HG03159 (cell line): ENCODE measurements at regions not wholly inside any gene's neighbourhood (a gene's known extent, or its start where the extent isn't known, plus 50 kb on each side); places are given as distances from the start of the nearest gene placed in this dataset.

Source experiments
- ATAC-seq: cut with Tn5 transposase; IDR thresholded peaks from one replicate; pipeline ENCODE4 v1.9.1; 2021; ENCODE audit warnings: mild to moderate bottlenecking, moderate library complexity; ENCODE audit not compliant: unreplicated experiment

DNA sequence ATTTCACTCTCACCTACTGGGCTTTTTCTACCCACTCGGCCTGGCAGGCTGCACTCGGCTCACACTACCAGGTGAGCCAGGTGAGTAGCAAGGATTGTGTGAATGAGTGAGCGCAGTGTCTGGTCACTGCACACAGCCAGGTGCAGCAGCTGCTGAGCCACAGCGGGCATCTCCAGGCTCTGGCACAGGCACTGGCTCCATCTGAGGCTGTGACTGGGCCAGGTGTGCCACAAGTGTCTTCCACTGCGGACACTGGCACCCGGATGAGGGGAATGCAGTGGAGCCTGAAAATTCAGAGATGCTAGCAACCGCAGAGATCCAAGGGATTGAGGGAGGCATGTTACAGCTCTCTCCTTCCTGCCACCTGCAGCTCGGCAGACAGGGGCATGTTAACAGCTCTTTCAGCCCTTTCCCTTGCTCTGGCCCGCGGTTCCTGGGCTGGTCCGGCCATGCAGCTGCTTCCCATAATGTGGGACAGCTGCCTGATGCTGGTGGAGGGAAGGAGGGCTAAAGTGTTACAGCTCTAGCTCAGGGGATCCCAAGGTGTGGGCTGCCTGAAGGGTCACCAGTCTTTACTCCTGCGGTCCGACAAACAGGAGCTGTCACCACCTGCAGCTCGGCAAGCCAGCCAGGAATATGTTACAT is 1038.3 kb downstream of the AMY1C start:
- no peak for ATAC-seq

- no peak for ATAC-seq
Observed at GRCh38 chr1:104791030-104791429, 1041.3 kb downstream of the AMY1C start.

- no peak for ATAC-seq
Observed at GRCh38 chr1:104794035-104794434, 1044.3 kb downstream of the AMY1C start.

GRCh38 chr1:104795931-104796330 is 1046.2 kb downstream of the AMY1C start:
- no peak for ATAC-seq

- no peak for ATAC-seq
Observed at GRCh38 chr1:104797982-104798381, 1048.3 kb downstream of the AMY1C start.

DNA sequence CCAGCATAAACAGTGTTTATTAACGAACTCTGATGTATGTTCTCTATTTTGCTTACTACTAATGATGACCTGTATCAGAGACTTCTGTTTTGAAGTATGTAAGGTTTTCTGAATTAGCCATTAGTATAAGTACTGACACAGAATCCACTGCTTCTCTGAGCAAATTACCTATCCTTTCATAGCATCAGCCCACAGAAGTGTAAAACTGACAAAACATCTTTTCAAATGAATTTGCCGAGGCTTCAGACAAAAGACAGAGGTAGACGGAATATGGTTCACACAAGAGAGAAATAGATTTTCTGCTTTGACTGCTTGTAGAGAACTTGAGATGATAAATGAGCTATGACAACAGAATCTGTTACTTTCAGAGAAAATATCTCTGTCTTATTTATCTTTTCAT is 1051.6 kb downstream of the AMY1C start:
- ATAC-seq: no peak

GRCh38 chr1:104804147-104804546 is 1054.4 kb downstream of the AMY1C start:
- no peak for ATAC-seq

GRCh38 chr1:104807590-104807989 is 1057.9 kb downstream of the AMY1C start:
- ATAC-seq: no peak

DNA sequence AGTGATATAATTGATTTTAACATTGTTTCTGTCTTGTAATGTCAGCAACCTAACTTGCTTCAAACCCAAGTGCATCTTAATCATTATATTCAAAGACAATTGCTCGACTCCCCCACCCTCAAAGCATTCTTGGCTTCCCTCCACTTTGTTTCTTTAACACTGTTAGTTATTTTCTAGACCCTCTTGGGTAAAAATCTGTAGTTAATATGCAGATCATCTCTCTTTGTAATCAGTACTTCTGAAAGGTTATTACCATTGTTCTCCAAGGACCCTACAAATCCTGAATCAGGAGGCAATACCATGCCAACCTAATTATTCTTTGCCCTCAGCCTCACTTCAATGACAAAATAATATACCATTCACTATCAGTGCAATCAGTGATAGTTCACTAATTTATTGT is 1075.7 kb downstream of the AMY1C start:
- ATAC-seq: no peak

- ATAC-seq: no peak
Observed at GRCh38 chr1:104830534-104830933, 1080.8 kb downstream of the AMY1C start.

- ATAC-seq: no peak
Observed at GRCh38 chr1:104852151-104852550, 1102.5 kb downstream of the AMY1C start.

DNA sequence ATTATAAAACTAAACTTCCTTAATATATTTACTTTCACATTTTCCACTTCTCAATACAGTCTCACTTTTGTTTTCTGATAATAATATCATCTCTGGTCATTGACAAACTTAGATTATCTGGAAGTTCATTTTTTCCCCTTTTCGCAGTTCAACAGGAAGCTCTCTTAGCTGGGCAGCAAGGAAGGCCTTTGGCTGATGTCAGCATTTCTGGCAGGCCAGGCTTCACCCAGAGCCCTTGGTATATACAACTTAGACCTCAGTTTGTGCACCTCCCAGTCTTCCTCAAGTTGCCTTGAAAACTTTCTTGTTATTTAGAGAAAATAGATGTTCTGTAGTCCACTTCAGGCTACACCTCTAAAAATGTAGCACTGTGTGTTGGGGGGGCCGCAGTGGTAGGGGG is 1103.6 kb downstream of the AMY1C start:
- ATAC-seq: no peak

DNA sequence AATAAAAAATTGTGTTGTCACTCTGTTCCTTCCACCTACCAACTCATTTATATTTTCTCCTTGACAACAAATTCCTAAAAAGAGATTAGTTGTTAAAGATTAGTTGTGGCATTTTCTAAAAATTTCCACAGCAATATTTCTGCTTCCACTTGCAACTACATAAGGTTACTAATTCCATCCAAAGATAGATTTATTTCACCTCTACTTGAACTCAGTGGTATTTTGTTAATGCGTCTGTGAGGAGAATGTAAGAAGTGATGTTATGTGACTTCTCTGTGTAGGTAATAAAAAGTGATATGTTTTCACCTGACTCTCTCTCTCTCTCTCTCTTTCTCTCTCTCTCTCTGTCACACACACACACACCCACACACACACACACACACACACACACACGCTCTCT is 1104.8 kb downstream of the AMY1C start:
- no peak for ATAC-seq

DNA sequence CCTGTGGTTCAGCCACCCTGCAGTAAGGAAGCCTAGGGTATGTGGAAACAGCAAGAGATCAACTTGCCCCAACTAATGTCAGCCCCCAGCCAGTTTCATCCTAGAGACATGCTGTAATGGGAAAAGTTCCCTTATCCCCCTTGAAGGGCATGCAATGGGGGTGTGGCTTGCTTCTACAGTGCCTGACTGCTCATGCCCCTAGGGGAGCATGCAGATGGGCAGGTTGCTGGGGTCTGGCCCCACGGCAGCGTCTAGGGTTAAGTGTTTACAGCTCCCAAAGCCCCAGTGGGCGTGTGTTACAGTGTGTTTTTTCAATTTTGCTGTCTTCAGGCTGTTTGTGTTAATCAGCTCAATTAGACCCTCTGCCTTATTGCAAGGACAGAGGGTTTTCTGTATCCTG is 1105.9 kb downstream of the AMY1C start:
- ATAC-seq: no peak

DNA sequence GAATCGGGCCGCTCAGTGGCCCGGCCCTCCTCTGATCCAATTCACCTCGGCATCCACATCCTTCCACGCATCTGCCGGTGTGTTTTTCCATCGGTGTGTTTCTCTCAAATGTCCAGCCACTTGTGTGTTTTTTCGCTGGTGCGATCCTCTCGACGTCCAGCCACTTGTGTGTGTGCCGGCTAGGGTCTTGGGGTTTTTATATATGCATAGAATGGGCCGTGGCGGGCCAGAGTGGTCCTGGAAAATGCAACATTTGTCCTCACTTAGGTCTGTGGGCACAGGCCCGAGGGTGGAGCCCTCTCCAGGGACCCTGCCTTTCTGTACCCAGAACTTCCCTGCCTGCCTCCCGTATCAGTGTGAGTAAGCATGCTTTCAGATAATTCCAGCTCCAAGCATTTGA is 1106.4 kb downstream of the AMY1C start:
- no peak for ATAC-seq

DNA sequence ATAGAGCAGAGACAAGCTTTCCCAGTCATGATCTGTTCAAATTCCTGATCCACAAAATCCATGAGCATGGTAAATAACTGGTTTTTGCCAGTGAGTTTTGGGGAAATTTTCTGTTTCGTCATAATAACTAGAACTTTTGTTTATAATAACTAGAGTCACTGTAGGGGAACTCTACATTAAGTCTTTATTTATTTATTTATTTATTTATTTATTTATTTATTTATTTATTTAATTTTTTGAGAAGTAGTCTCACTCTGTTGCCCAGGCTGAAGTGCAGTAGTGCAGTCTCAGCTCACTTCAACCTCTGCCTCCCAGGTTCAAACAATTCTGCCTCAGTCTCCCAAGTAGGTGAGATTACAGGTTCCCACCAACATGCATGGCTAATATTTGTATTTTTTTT is 1106.8 kb downstream of the AMY1C start:
- no peak for ATAC-seq

DNA sequence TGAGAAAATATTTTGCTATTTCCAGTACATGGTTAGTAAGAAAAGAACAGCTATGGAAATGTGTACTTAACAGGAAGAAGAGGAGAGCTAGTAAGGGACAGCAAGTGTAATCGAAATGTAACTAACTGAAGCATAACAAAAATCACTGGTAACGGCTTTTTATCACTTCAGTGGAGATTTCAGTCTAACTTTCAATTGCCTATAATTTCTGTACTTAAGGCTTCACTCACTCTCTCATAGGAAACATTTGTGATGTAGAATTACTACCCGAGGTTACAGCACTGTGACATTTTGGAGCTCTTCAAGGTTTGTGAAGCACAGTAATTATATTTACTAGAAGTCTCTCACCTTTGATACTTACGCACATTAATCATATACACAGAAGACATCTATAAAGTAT is 1119.1 kb downstream of the AMY1C start:
- no peak for ATAC-seq

- peak; percentile 98 for ATAC-seq
Observed at GRCh38 chr1:104874044-104874443, 1124.3 kb downstream of the AMY1C start.

- no peak for ATAC-seq
Observed at GRCh38 chr1:104878203-104878909, 1128.7 kb downstream of the AMY1C start.

DNA sequence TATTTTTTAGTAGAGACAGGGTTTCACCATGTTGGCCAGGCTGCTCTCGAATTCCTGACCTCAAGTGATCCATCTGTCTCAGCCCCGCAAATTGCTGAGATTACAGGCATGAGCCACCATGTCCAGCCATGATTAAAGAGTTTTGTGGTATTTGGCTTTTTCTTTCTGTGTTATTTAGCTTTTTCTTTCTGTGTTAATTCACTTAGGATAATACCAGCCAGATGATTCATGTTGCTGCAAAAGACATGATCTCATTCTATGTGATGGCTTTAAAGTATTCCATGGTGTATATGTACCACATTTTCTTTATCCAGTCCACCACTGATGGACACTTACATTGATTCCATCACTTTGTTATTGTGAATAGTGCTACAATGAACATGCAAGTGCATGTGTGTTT is 1135.2 kb downstream of the AMY1C start:
- ATAC-seq: no peak

DNA sequence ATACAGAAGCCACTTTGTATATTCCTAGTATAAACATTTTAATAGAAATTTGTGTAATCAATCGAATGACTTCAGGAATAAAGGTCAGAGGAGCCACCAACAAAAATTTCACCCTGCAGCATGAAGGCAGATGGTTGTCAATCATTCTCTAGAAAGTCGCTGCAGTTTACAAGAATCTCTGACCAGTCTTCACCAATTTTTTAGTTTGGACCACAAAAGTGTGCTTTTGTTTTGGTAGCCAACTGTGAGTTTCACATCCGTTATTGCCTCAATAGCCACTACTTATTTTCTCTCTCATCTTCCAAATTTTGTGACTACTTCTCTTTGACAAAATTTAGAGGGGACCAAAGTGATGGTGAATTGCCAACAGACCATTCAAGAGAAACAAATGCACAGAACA is 1155.6 kb downstream of the AMY1C start:
- ATAC-seq: no peak

- ATAC-seq: no peak
Observed at GRCh38 chr1:104906141-104906540, 1156.4 kb downstream of the AMY1C start.

GRCh38 chr1:104919188-104919587 is 1169.5 kb downstream of the AMY1C start:
- ATAC-seq: no peak
